NCI-H146 (cell line): ENCODE measurements at regions not wholly inside any gene's neighbourhood (a gene's known extent, or its start where the extent isn't known, plus 50 kb on each side); places are given as distances from the start of the nearest gene placed in this dataset.
"Not testable (repeated sequence)": the region's sequence is repeated elsewhere in the genome, so short reads cannot be mapped to it uniquely, and the experiment has no call there.

Experiments used
- DNase-seq: peaks from one replicate; lab custom pipeline; 2025; lab: John Stamatoyannopoulos, UW

GRCh38 chr7:15054304-15054703 is 151.8 kb upstream of the DGKB start:
- DNase-seq: not testable (repeated sequence)

GRCh38 chr7:15049157-15049556 is 146.6 kb upstream of the DGKB start:
- DNase-seq: no peak

GRCh38 chr7:15046861-15047260 is 144.3 kb upstream of the DGKB start:
- no peak for DNase-seq

GRCh38 chr7:15043931-15044330 is 141.4 kb upstream of the DGKB start:
- no peak for DNase-seq

DNA sequence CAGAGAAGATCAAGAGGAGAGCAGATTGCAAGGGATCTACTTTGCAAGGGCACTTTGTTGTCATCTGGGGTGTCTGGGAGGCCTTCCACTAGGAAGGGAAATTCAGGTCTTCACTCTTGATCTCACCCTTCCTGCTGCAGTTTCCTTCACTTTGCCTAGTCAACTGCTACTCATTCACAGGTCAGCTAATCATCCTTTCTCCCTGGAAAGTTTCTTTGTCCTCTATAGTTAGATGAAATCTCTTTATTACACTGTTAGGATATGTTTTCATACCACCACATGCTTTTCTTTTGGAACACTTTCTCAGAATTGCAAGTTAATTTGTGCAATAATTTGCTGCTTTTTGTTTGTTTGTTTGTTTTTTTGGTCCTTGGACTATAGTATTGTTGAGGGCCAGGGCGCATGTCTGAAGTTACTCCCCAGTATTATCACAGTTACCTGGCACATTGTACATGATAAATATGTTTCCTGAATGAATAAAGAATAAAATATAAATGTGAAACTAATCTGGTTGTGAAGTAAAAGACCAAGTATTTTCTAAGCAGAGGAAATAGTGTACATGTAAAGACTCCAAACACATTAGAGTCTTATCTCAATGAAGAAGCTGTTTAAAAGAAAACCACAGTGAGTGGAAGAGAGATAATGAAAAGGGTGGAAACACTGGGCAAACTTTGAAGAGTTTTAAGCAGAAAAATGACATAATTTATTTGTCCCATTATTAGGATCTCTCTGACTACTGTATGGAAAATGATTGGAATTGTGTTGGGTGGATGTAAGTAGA is 139.9 kb upstream of the DGKB start:
- no peak for DNase-seq

DNA sequence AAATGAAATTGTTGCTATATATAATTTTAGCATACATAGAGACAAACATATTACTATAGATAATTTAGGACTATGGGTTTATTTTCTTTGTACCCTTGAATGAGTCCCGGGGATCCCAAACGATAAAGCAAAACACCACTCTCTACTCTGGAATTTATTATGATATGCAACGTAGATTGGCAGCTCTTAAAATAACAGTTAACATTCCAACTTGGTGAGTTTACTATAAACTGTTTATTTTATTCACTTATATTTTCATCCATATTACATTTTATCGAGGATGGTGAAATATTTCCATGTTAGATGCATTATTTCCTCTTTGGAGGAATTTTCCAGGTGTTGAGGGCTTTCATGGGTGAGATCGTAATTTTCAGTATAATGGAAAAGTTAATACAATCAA is 138.7 kb upstream of the DGKB start:
- DNase-seq: no peak

DNA sequence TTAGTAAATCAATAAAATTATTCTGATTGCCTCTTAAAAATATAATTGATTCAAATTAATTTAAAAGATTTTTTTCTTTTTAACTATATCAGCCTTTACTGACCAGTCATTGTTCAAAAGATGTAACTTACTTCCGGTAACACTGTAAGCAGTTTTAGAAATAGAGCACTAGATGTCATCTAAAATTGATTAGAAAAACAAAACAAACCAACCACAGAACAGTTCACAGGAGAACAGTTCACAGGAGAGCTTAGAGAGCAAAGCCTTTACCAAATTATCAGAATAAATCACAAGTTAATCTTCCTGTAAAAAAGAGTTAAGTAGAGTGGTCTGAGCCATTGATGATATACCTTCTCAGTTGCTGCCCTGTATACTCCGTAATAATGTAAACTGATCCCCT is 133.3 kb upstream of the DGKB start:
- no peak for DNase-seq

GRCh38 chr7:15033039-15033438 is 130.5 kb upstream of the DGKB start:
- DNase-seq: no peak

DNA sequence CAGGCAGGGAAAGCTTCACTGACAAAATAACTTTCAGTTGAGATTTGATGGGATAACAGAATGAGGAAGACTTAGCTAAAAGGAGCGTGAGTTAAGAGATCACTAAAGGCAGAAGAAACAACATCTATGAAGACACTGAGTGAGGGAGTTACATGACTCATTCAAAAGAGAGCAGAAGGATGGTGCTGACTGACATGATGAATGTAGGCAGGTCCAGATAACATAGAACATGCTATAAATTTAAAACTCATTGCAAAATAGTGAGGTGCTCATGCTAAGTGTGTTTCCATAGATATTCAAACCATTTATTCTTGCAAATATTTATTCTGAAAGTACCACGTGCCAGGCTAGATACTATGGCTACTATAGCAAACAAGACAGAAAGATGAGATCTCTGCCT is 116.4 kb upstream of the DGKB start:
- no peak for DNase-seq

- peak; percentile 14 for DNase-seq
Observed at GRCh38 chr7:15016766-15017165, 114.2 kb upstream of the DGKB start.

- no peak for DNase-seq
Observed at GRCh38 chr7:15016315-15016667, 113.7 kb upstream of the DGKB start.

DNA sequence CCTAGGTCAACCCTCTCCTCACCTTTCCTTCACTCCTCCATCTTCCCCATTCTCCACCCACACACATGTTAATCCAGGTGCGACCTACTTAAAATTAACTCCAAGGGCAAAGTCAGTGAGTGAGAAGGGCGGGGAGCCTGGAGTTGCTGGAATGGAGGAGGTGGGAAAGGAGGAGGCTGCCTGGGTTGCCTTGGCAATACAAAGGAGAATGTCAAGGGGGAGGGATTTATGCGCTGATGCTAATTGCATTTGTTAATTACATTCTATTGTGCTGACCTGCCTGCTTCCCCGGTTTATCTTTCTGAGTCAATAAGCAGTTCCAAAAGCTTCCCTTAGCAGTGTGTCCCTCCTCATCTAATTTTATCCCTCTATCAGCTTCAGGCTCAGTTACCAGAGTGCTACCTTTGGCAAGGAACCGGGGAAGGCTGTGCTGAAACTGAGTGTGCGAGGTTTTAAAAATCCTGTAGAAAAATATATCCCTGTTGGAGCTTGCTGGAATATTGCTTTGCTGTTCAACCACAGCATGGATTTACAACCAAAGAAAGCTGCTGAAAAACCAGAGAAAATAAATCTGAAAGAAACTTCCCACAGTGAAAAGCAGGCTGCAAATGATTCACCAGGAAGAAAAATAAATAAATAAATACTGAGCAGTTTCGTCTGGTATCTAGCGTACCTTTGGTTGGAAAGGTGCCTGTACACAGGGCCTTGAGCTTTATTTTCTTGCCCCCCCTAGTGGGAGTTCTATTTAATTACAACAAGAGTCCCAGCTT is 113.2 kb upstream of the DGKB start:
- peak; percentile 96 for DNase-seq

GRCh38 chr7:15012135-15012534 is 109.6 kb upstream of the DGKB start:
- no peak for DNase-seq

- no peak for DNase-seq
Observed at GRCh38 chr7:15011289-15011688, 108.7 kb upstream of the DGKB start.

DNA sequence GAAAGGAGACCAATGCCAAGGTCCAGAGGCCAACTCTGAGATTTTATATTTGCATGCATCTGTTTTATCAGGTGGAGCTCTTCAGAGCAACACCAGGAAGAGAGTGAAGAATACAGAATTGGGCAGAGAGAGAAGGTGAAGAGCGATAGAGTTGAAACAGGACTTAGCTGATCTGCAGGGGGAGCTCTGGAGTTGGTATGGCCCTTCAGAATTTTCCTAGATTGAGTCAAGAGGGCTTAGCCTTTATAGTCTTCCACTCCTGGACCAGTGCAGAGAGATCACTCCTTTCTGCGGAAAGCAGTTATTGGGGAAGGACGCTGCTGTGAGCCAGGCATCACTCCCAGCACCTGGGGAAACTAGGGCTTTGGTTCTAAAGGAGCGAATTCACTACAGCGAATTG is 105.0 kb upstream of the DGKB start:
- no peak for DNase-seq

DNA sequence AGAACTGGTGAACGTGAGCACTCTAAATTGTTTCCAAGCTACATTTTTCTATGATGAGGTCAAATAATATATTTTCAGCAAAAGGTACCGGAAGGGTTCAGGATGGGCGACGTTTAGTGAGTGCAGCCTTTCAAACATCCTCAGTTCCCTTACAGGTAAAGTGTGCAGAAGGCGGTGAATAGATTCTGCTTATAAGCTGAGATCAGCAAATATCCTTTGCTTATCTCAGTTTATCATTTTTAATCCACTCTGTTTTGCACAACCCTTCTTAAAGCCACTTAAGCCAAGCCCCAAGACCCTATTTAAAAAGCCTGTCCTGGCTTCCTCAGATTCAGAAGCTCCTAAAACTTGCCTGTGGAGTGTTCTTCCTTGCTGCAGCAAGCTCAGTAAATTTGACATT is 103.1 kb upstream of the DGKB start:
- no peak for DNase-seq

- DNase-seq: no peak
Observed at GRCh38 chr7:15000157-15000556, 97.6 kb upstream of the DGKB start.

DNA sequence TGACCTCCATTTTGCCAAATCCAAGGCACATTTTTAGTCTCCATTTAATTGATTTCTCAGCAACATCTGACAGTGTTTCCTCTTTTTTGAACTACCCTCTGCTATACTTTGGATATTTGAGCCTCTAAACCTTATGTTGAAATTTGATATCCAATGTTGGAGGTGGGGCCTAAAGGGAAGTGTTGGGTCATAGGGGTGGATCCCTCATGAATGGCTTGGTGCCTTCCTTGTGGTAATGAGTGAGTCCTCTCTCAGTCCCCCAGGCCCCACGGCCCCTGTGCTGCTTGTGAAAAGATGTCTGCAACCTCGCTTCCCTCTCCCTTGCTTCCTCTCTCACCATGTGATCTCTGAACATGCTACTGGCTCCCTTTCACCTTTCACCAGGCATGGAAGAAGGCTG is 96.8 kb upstream of the DGKB start:
- no peak for DNase-seq

- DNase-seq: no peak
Observed at GRCh38 chr7:14995774-14996173, 93.2 kb upstream of the DGKB start.

DNA sequence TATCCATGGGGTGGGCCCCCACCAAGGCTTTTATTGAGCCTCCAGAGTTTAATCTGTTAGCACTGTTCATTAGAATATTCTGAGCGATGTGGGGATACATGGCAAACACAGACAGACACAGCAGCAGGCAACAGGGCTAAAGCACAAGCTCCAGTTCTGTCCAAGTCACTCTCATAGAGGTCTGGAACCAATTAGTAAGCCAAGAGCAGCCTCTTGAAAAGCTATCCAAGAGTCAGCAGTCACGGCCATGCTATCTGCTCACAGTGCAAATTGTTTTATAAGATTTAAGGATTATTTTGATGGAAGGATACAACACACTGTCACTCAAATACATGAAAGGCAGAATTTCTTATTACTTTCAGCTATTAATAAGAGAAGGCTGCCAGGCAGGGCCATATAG is 86.4 kb upstream of the DGKB start:
- DNase-seq: no peak

- no peak for DNase-seq
Observed at GRCh38 chr7:14978687-14979086, 76.1 kb upstream of the DGKB start.

DNA sequence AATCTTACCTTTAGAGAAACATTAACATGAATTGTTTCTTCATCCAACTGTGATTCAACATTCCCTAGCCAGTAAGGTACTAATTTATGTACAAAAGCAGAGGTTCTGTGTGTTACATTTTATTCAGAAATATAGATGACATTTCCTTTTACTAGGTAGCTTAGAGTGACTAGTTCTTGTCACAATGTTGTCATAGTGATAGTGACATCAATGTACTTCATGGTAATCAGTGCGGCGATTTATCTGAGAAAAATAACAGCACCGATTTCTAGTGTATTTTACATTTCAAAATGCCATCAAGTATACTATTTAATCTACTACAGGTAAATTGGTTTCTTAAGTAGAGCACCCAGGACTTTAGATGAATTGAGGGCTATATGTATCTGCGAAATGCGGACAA is 72.1 kb upstream of the DGKB start:
- no peak for DNase-seq

DNA sequence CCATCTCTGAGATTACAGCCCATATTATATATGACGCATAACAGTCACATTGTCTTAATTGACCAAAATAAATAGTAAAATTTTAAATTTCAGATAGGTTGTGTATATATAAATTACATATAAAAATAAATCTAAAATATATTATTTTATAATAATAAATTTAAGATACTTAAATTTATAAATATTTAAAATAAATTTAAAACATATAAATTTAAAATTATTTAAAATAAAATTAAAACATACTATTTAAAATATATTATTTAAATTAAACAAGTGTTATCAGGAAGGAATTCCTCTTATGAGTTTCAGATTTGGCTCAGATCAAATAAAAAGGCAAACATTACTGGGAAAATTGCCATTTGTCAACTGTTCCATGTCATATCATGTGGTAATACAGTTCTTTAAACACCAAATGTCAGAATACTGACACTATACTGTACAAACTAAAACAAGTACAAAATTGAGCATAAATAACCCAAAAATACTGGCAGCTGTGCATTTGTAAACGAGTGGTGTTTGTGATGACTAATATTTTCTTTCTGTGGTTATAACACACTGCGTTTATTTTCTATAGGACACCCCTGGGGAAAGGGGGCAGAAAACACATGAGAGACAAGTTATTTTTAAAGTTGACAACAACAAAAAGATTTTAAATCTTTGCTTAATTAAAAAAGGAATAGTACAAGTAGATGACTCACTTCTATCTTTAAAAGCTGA is 71.3 kb upstream of the DGKB start:
- no peak for DNase-seq
